Gastrocnemius medialis (tissue), 4 donors: ENCODE measurements at regions not wholly inside any gene's neighbourhood (a gene's known extent, or its start where the extent isn't known, plus 50 kb on each side); places are given as distances from the start of the nearest gene placed in this dataset.

Experiments used
- POLR2A ChIP-seq, 2 donors: fragments of 450-650 bp; IDR thresholded peaks; one replicate each; pipeline ENCODE4 v1.6.1; 2017; ENCODE audit warnings: antibody characterized with exemption in 2 of 2, mild to moderate bottlenecking in 2 of 2, moderate library complexity in 2 of 2
- TF ChIP-seq, protein P1 (sequence below), 5 experiments: fragments of 450-650 bp in 3 of 5; fragments of 200-600 bp in 2 of 5; sonication (generic) in 2 of 5; IDR thresholded peaks in 4 of 5; conservative IDR thresholded peaks in 1 of 5; 1 replicate in 4 of 5; 2 replicates in 1 of 5; pipeline ENCODE4 v1.5.1; 2016 to 2019; ENCODE audit warnings: antibody characterized with exemption in 5 of 5, mild to moderate bottlenecking in 3 of 5, moderate library complexity in 3 of 5

DNA sequence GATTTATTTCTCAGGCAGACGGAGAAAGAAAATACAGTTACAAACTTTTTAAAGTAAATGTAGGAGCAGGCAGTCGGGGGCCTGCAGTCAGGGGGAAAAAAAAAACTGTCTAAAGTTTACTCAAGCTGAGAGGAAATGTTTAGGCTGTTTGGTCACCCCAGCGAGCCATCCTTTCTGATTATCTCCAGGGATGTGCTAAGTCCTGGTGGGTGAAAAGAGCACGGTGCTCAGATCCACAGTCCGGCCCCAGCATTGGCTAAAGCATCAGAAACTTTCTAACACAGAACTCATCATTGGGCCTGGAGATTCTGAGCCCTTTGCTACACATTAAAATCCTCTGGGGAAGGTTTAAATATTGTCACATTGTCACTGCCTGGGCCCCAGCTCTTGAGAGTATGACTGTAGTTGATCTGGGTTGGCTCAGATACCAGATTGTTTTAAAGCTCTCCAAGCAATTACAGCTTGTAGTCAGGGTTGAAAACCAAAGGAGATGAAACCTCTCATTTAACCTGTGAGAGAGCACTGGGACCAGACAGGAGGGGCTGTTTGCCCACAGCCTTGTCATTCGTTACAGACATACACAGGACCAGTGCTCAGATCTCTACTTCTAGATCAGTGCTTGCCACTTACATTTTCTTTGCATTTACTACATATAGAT is 131.1 kb upstream of the HTR2A start:
- TF ChIP-seq, protein P1, sequence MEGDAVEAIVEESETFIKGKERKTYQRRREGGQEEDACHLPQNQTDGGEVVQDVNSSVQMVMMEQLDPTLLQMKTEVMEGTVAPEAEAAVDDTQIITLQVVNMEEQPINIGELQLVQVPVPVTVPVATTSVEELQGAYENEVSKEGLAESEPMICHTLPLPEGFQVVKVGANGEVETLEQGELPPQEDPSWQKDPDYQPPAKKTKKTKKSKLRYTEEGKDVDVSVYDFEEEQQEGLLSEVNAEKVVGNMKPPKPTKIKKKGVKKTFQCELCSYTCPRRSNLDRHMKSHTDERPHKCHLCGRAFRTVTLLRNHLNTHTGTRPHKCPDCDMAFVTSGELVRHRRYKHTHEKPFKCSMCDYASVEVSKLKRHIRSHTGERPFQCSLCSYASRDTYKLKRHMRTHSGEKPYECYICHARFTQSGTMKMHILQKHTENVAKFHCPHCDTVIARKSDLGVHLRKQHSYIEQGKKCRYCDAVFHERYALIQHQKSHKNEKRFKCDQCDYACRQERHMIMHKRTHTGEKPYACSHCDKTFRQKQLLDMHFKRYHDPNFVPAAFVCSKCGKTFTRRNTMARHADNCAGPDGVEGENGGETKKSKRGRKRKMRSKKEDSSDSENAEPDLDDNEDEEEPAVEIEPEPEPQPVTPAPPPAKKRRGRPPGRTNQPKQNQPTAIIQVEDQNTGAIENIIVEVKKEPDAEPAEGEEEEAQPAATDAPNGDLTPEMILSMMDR (IDR thresholded peaks at IDR 0.05 in 4 of 5, conservative IDR thresholded peaks at IDR 0.05 in 1 of 5) = no peak
- TF ChIP-seq POLR2A (IDR thresholded peaks at IDR 0.05) = no peak
